NCI-H128 (cell line): ENCODE measurements at regions not wholly inside any gene's neighbourhood (a gene's known extent, or its start where the extent isn't known, plus 50 kb on each side); places are given as distances from the start of the nearest gene placed in this dataset.

Source experiments
- DNase-seq: peaks from one replicate; lab custom pipeline; 2025; ENCODE audit not compliant: unreplicated experiment; lab: John Stamatoyannopoulos, UW

DNA sequence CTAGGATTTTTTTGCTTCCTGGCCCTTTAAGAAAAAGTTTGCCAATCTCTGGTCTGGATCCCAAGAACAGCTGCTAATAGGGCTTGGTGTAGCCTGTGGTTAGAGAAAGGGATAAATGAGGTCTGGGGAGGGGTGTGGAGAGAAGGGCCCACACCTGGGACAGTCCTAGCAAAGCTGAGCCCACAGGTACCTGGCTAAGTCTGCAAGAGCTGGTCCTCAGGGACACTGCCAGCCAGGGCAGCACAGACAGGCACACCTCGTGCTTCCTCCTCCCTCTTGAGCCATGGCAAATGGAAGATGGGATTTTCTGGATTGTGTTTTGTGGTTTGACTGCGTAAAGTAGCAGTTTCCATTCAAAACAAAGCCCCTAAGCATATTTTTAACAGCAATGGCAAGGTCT lies 217.5 kb downstream of the SOX9 start:
- DNase-seq = no peak

DNA sequence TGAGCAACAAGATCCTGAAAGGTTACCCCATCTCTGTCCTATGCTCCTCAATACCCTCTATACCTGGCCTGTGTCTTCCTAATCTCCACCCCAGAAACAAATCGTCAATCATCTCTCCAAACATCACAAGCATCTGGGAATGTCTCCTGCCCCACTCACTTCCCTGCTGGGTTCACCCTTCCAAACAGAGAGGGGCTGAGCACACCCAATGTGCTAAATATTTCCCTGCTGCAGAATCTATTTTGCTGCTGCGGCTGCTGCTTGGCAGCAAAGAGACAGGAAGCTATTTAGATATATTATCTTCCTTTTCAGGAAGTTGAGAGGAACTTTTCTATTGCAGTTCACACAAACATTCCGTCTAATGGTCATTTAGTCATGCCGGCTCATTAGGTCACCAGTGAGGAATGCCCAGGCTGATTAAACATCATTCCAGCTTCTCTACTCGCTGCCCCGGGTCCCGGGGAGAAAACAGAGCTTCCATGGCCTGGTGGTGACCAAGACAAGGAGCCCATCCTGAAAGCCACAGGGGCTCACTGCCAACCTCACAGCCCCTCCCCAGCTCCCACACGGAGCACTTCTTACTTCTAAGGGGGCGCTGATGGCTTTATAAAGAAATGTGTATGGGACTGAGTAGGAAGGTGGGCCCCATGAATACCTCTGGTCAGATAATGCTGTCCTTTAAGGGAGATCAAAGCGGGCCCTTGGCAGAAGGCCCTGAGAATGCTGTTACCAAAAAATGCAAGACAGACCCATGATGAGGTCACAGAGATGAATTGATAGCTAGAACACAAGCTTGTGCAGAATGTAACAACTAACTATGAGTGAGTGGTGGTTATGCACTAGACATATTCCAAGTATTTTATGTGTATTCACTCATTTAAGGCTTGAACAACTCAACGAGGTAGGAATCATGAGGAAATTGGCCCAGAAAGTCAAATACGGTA lies 218.3 kb downstream of the SOX9 start:
- no peak for DNase-seq

DNA sequence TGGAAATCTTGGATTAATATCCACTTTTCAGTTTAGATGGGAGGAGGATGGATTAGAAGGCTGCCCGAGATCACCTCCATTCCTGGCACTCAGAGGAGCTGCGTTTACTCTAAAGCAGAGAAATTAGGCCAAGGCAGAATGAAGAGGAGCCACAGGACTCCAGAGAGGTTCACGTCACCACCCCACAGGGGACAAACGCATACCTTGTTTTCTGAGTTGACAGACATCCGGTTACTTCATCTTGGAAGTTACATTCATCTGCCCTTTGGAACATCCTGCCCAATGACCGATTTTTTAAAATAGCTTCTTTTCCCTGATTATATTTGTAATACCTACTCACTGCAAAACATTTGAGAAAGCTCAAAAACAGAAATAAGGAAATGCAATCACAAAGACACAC lies 220.0 kb downstream of the SOX9 start:
- DNase-seq = no peak

DNA sequence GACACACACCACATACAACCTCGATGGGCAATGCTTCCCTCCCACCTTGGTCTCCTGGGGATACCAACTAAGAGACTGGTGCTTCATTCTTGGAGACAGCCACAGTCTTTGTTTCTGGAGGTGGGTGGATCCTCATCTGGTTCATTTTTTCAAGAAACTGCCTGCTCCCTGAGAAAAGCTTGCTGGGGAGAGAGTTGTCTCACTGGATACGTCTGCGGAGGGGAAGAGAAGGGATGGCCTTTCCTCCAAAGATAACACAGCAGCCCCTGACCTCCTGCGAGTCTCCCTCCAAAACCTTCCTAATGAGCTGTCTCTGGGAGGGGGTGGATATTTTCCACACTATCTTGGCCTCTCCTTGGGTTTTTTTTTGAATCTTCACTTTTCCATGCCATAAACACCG lies 221.2 kb downstream of the SOX9 start:
- no peak for DNase-seq

DNA sequence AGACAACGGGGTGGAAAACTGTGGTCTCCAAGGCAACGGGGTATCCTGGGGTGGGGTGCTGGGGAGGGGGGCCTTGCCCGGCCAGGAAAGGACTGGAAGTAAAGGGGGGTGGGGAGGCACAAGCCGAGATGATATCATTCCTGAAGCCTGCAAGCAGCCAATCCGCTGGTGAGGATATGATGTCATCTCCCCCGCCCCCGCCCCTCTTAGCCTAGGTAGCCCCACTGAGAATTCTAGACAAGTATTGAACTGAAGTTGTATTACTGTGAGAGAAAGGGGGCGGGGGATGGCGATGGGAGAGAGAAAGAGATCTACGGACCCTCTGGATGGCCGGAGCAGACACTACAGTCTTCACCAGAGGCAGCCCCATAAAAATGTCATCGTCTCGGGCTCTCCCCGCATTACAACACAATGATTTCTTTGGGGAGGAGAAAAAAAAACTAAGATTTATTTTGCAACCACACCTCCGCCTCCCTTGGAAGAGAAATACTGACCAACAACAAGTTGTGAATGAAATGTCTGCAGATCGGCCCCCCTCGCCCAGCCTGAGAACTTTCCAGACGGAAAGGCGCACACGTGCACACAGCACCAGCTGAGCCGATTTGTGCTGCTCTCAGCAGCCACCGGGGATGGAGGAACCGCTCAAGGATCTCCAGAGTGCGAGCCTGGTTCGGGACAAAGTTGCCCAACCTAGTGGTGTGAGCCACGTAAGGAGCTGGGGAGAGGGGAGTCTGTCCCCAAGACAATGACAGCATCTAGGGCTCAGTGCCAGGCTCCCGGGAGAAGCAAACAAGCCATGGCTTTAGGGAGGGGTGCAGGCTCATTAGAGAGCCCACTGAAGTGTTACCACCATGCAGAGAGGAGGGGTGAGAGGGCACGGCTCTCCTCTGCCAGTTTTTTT lies 222.1 kb downstream of the SOX9 start:
- DNase-seq = no peak

DNA sequence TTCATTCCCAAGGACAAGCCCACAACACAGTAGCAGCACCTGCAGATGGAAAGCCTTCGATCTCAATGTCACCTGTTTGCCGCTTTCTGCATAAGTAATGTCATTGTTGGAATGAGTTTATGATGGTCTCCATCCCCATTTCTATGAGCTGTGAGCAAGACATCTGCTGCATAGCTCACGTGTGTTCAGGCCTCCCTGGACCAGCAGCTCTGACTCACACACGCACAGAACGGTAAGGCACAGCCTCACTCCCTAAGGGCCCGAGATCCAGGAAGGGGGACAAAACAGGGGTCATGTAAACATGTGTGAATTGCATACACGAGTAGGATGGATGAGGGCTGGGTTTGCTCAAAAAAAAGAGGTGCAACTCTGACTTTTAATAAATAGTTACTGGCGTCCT lies 223.1 kb downstream of the SOX9 start:
- DNase-seq = no peak

DNA sequence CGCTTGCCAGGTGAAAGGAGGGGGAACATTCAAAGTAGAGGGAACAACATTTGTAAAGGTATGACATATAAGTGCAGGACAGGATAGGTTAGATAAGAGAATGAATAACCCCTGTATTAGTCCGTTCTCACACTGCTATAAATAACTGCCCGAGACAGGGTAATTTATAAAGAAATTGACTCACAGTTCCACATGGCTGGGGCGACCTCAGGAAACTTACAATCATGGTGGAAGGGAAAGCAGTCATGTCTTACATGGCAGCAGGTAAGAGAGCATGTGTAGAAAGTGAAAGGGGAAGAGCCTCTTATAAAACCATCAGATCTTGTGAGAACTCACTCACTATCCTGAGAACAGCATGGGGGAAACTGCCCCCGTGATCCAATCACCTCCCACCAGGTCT lies 223.8 kb downstream of the SOX9 start:
- no peak for DNase-seq

DNA sequence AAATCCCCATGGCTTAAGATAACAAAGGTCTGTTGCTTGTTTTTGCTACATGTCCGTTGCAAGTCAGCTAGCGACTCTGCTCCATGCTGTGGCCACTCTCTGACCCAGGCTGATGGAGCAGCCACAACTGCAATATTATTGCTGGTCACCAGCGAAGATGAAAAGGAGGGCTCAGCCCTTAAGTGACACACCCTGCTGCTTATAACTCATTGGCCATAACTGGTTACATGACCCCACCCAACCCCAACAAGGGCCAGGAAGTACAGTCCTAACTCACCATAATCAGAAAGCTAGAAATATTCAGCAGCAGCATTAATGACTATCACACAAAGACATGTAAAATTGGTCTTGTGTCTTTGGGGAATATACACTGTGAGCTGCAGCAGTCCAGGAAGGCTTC lies 224.3 kb downstream of the SOX9 start:
- no peak for DNase-seq

DNA sequence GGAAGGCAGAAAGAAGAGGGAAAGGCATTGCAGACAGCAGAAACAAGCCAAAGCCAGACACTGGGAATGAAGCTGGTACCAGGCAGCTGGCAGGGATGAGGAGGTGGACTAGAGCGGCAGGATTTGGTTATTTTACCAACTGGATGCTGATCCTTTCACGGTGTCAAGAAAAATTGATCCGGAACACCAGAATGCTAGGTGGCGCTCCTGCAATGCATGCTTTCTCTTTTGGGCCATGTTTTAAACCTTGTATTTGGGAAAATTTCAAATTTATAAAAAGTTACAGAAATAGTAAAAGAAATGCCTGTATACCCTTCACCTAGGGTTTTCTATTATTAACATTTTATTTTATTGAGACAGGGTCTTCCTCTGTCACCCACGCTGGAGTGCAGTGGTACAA lies 224.7 kb downstream of the SOX9 start:
- no peak for DNase-seq

DNA sequence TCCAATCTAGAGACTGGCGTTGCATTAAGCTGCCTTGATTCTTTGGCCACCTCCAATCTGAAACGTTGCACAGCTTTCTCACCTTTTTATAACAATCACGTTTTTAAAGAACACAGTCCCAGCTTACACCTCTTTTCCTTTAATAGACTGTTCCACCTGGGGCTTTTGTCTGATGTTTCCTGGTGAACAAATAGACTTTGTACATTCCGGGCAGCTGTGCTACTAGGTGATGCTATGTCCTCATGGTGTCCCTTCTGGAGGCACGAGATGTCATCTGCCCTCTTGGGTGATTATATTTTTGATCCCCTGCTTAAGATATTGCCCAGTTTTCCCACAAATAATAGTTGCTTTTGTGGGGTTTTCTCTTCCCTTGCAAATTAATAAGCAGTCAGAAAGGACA lies 225.5 kb downstream of the SOX9 start:
- no peak for DNase-seq

DNA sequence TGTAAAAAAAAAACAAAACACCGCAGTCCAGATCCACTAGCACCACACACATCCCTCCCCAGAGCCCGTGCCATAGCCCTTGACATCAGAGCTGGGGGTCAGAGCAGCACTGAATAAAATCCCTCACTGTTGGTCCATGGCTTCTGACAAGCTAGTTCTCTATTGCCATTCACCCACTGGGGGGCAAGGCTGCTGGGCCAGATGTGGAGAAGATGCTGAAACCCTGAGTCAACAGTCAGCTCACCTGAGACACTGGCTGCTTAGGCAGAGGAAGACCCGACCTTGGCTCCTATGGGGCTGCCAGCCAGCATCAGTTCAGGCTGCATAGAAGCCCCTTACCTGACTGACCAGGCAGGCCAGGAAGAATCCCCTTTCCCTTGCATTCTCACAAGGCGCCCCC lies 228.2 kb downstream of the SOX9 start:
- DNase-seq = no peak

DNA sequence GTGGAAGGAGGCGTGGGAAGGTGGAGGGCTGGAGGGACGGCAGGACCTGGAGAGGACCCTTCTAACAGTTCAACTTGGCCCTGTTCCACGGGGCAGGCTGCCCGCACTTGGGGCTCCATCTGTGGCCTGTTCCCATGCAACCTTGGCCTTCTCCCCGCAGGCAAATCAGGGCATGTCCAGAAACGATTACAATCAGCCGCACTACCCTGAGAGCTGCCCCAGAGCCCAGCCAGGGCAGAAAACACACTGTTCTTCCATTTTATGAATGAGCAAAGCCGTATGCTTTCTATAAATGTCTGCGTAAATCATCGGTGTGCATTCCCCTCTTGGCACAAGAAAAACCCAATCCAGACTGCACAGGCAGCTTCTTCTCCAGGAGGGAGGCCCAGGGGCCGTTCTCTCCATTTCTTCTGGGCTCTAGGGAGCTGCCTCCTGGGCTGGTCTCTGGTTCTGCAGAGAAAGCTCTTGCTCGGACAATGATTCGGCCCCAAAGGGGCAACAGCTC lies 228.7 kb downstream of the SOX9 start:
- DNase-seq = no peak

DNA sequence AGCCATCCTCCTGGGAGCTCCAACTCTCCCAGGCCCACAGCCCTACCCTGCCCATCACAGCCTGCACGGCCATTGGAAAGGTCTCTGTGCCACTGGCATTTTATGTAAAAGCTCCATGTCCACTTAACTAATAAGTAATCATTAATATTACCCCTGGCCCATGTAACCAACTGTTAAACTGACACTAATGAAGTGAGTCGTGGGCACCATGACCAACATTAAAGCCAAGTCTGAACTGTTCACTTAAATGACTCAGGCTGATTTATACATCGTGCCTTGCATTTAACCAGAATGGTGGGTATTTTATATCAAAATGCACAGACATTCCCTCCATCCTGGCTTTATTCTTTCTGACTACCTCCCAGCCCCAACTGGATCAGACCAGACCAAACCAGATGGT lies 229.3 kb downstream of the SOX9 start:
- DNase-seq = no peak

DNA sequence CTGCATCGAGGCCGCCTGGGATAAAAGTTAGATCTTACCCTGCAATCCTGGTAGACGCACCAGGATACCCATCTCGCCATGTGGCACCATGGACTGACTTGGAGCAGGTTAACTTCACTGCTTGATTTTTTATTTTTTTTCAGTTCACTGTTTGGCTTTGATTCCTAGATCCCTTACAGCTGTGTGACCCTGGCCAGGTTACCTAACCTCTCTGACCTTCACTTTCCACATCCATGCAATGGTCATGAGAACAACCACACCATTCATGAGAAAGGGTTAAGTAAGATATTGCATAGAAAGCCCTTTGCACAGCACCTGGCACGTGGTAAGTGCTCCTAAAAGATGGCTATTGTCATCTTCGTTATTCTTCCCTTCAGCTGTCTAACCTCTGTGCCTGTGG lies 230.5 kb downstream of the SOX9 start:
- no peak for DNase-seq

DNA sequence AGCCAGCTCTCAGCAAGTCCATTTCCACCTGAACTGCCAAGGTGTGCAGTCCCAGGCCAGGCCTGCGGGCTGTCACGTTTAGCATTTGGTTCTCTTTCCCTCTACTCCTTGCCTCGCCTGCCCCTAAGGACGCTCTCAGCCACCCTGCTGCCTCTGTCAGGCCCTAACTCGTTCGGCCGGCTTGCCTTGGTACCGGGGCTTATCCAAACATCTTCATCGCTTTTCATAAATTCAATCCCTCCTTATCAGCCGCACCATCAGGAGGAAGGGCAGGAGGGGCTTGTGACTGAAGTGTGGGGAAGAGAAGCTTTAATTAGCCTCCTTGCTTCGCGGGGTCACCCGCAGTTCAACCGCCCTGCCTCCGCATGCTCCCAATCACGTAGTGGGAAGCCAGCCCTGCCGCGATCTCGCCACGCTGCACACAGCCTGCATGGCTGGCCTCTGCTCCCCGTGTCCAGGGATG lies 231.1 kb downstream of the SOX9 start:
- no peak for DNase-seq

DNA sequence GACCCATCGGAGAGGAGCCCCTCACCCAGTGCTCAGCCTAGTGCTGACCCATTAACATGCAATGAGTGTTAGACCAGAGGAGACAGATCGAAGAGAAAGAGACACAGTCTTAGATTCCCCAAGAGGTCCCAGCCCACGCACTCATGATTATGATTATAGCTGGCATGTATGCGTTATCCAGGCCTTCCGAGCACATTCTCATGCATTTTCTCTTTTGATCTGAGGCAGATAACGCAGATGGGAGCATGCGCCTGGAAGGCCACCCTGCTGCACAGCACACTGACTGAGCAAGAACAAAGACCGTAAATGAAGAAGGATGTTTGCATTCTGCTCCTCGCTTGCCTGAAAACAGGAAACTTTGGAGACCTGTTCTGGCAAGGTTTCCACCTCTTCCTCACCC lies 232.7 kb downstream of the SOX9 start:
- DNase-seq = no peak

DNA sequence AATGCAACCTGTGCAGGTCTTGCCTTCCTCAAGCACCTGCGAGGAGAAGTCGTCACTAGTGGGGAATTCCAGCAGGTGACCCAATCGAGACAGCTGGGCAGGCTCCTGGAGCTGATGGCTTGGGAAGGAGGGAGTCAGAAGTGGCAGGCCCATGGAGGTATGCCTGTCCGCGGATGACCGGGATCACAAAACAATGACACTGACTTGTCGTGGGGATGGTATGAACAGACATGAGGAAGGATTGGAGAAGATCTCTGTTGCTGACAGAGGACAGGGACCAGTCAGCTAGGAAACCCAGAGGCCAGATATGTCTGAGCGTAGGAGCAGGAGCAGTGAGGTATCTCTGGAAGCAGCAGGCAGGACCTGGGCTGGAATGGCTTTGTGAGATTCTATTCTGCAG lies 233.3 kb downstream of the SOX9 start:
- no peak for DNase-seq

DNA sequence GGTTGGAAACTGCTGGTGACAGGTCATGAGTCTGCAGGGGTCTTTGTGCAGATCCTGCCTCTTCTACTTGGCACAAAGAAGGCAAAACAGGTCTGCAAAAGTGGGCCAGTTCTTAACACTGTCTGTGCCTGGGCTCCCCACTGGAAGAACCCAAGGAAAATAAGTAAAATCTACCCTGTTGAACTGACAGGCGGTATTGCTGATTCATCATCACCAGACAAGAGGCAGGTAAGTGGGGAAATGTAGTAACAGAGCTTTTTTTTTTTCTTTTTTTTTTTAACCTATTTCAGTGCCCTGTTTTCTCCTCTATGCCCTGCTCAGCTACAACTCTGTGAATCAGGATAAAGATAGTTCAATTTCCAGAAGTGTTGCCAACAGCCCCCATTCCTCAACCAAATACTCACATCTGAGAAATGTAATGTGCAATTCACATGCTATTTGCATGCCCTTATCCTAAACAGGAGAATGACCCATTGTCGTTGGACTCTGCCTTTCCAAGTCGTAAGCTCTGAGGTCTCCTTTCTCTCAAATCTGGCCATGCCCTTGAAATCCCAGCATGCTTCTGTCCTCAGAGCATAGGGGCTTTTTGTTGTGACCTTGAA lies 237.0 kb downstream of the SOX9 start:
- DNase-seq = no peak

DNA sequence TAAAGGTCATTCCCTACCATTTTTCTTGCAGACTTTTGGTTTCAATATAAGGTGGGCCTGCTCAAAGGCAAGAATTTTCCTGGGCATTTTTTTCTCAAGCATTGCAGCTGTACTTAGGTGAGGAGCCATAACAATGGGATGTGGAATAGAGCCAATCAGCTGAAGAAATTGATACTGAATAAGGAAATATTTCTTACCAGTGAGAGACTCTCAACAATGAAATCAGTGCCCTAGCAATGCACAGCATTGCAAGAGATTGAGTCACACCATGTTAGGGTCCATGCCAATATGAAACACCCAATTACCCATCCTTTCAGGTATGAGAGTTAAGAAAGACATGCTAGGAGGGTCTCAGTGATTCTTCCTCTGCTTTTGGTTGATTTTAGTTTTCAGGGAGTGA lies 237.6 kb downstream of the SOX9 start:
- DNase-seq = no peak

DNA sequence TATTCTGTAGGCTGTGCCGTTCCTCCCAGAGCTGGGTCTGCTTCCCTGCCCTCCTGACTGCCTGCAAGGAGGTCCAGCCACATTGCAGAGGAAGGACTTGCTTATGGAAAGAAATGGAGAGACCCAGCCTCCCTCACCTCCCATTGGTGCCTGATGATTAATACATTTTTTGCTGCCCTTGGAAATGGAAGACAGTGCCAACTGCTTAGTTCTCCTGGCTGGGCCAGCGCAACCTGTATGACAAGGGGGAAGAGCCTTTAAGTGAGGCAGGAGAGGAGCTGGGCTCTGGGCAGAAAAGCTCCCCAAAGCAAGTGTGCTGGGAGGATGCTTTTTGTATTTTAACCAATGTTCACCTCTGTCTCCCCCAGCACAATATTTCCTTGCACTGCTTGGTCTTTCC lies 238.5 kb downstream of the SOX9 start:
- no peak for DNase-seq

DNA sequence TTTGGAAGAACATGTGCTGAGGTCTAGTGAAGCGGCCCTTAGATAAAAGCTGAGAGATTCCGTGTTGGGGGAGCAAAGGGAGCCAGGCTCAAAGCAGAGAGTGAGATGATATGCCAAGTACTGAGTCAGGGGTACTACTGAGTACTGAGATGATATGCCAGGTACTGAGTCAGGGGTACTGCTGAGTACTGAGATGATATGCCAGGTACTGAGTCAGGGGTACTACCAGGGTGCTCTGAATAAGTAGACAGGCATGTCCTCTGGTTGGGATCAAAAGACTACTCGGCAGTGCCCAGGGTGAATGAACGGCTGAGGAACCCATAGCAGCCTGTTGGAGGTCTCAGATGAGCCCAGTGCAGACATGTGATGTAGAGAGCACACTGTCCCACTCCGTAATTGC lies 239.0 kb downstream of the SOX9 start:
- no peak for DNase-seq
